ENCODE measurements at regions not wholly inside any gene's neighbourhood (a gene's known extent, or its start where the extent isn't known, plus 50 kb on each side); places are given as distances from the start of the nearest gene placed in this dataset.
"Not testable (repeated sequence)": the region's sequence is repeated elsewhere in the genome, so short reads cannot be mapped to it uniquely, and the experiment has no call there.

- no peak overlapping the region for H3K27ac ChIP-seq
- H3K27me3 ChIP-seq, result no peaks in the 10 kb centered on the region
- H3K4me1 ChIP-seq, result no peaks in the 10 kb centered on the region
- no peak for DNase-seq (ENCODE audit: low spot score)
- H3K36me3 ChIP-seq, result no peaks in the 10 kb centered on the region
- no peak for TF ChIP-seq CTCF (IDR thresholded peaks at IDR 0.05)
- no peak overlapping the region for H3K4me3 ChIP-seq
- H3K9me3 ChIP-seq, result no peaks in the 10 kb centered on the region
Observed at GRCh38 chr2:175350105-175350504, 168.6 kb upstream of the ATP5MC3 start.

DNA sequence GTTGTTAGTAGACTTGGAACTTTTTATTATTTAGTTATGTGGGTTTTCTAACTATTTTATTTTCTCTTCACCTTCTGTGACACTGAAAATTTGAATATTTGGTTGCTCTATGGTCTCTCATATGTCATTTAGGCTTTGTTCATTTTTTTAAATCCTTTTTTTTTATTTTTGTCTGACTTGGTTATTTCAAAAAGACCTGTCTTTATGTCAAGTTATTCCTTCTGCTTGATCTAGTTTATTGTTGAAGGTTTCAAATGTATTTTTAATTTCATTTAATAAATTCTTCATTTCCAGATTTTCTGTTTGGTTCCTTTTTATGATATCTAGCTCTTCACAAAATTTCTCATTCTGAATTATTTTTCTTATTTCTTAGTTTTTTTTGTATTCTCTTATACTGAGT lies 160.6 kb upstream of the ATP5MC3 start:
- H3K9me3 ChIP-seq, result peaks cover 0 to 47% of the 10 kb centered on the region in 2 donors

GRCh38 chr2:175330195-175330594 lies 148.7 kb upstream of the ATP5MC3 start:
- no peaks in the 10 kb centered on the region for H3K27me3 ChIP-seq
- DNase-seq (ENCODE audit: low spot score), result no peak
- no peak overlapping the region for H3K4me3 ChIP-seq
- H3K36me3 ChIP-seq, result no peaks in the 10 kb centered on the region
- no peak overlapping the region for H3K27ac ChIP-seq
- no peaks in the 10 kb centered on the region for H3K4me1 ChIP-seq
- no peak for TF ChIP-seq CTCF (IDR thresholded peaks at IDR 0.05)
- peaks cover 0 to 10% of the 10 kb centered on the region in 2 donors for H3K9me3 ChIP-seq

More for the DNA sequence above, 160.6 kb upstream of the ATP5MC3 start:
- H3K4me3 ChIP-seq, result no peak overlapping the region
- no peaks in the 10 kb centered on the region for H3K36me3 ChIP-seq
- no peak for DNase-seq (ENCODE audit: low spot score)
- no peaks in the 10 kb centered on the region for H3K27me3 ChIP-seq
- H3K27ac ChIP-seq, result no peak overlapping the region
- H3K4me1 ChIP-seq, result no peaks in the 10 kb centered on the region
- TF ChIP-seq CTCF (IDR thresholded peaks at IDR 0.05), result no peak

- H3K36me3 ChIP-seq, result no peaks in the 10 kb centered on the region
- no peak overlapping the region for H3K27ac ChIP-seq
- H3K4me3 ChIP-seq, result no peak overlapping the region
- H3K9me3 ChIP-seq, result peaks cover 0 to 10% of the 10 kb centered on the region in 2 donors
- H3K27me3 ChIP-seq, result no peaks in the 10 kb centered on the region
- H3K4me1 ChIP-seq, result no peaks in the 10 kb centered on the region
- no peak for TF ChIP-seq CTCF (IDR thresholded peaks at IDR 0.05)
- no peak for DNase-seq (ENCODE audit: low spot score)
Observed at GRCh38 chr2:175326801-175327200, 145.3 kb upstream of the ATP5MC3 start.

DNA sequence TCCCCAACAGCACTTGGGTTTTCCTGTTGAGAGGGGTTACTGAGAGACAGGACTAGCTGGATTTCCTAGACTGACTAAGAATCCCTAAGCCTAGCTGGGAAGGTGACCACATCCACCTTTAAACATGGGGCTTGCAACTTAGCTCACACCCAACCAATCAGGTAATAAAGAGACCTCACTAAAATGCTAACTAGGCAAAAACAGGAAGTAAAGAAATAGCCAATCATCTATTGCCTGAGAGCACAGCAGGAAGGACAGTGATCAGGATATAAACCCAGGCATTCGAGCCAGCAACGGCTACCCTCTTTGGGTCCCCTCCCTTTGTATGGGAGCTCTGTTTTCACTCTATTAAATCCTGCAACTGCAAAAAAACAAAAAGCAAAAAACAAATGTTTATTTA lies 144.7 kb upstream of the ATP5MC3 start:
- DNase-seq (ENCODE audit: low spot score); H3K4me3 ChIP-seq; H3K4me1 ChIP-seq; H3K36me3 ChIP-seq; H3K9me3 ChIP-seq; H3K27me3 ChIP-seq; H3K27ac ChIP-seq: not testable (repeated sequence)

DNA sequence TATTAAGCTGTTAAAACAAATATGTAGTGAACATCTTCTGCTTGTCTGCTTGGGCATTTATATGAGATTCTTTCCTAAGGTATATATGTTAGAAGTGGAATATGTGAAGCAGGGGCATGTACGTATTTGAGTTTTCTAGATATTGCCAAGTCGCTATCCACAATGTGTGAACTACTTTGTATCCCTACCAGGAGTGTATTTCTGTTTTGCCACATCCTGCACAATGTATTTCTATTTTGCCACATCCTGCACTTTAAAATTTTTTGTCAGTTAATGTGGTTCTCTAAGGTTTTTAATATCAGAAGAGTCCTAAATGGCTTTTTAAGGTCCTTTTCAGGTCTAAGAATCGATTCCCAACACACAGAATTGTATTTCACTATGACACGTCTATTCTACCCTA lies 141.7 kb upstream of the ATP5MC3 start:
- Histone ChIP-seq H3K27ac (no peak overlapping the region), H3K9me3 (peaks cover 0 to 10% of the 10 kb centered on the region in 2 donors), H3K36me3 (no peaks in the 10 kb centered on the region), H3K4me1 (no peaks in the 10 kb centered on the region), H3K27me3 (no peaks in the 10 kb centered on the region), H3K4me3 (no peak overlapping the region)
- no peak for DNase-seq (ENCODE audit: low spot score)
- TF ChIP-seq CTCF (IDR thresholded peaks at IDR 0.05), result no peak

All from right atrium auricular region (tissue), 2 donors.